ENCODE measurements at regions not wholly inside any gene's neighbourhood (a gene's known extent, or its start where the extent isn't known, plus 50 kb on each side); places are given as distances from the start of the nearest gene placed in this dataset.

GRCh38 chr2:16248571-16249105 is 308.3 kb downstream of the MYCN start:
- Histone ChIP-seq H3K9me2 (replicated peaks; ENCODE audit: low read depth, low read length) (no peaks in the 10 kb centered on the region), H3F3A (ENCODE audit: low read depth) (no peaks in the 10 kb centered on the region), H3K79me2 (ENCODE audit: insufficient read depth, low read length) (no peaks in the 10 kb centered on the region), H3K27me3 (ENCODE audit: insufficient read depth, low read length, poor library complexity, severe bottlenecking) (no peaks in the 10 kb centered on the region), H3K9ac (ENCODE audit: low read depth, low read length, poor library complexity, severe bottlenecking) (no peak overlapping the region), H3K4me1 (ENCODE audit: insufficient read depth, low read length, poor library complexity, severe bottlenecking) (no peaks in the 10 kb centered on the region), H3K9me3 (ENCODE audit: insufficient read depth, low read depth, low read length) (no peaks in the 10 kb centered on the region), H3K4me2 (ENCODE audit: low read depth, low read length, poor library complexity, severe bottlenecking) (no peak overlapping the region), H3K36me3 (ENCODE audit: insufficient read depth, low read length) (no peaks in the 10 kb centered on the region), H4K20me1 (ENCODE audit: insufficient read depth, low read length, poor library complexity, severe bottlenecking) (no peaks in the 10 kb centered on the region), H3K4me3 (ENCODE audit: low read length, poor library complexity, severe bottlenecking) (no peak overlapping the region), H2AFZ (ENCODE audit: low read length) (no peak overlapping the region)
- TF ChIP-seq CTCF (conservative IDR thresholded peaks at IDR 0.05; ENCODE audit: low read length) (no peak), EZH2phosphoT487 (IDR thresholded peaks at IDR 0.05; ENCODE audit: borderline replicate concordance) (no peak)

- no peak overlapping the region for H3K4me3 ChIP-seq (ENCODE audit: low read length, poor library complexity, severe bottlenecking)
- no peaks in the 10 kb centered on the region for H3K36me3 ChIP-seq (ENCODE audit: insufficient read depth, low read length)
- TF ChIP-seq CTCF (conservative IDR thresholded peaks at IDR 0.05; ENCODE audit: low read length) (no peak), EZH2phosphoT487 (IDR thresholded peaks at IDR 0.05; ENCODE audit: borderline replicate concordance) (no peak)
- H3K27me3 ChIP-seq (ENCODE audit: insufficient read depth, low read length, poor library complexity, severe bottlenecking), result no peaks in the 10 kb centered on the region
- no peaks in the 10 kb centered on the region for H3K79me2 ChIP-seq (ENCODE audit: insufficient read depth, low read length)
- H3K9me3 ChIP-seq (ENCODE audit: insufficient read depth, low read depth, low read length), result no peaks in the 10 kb centered on the region
- H2AFZ ChIP-seq (ENCODE audit: low read length), result no peak overlapping the region
- H3K9me2 ChIP-seq (replicated peaks; ENCODE audit: low read depth, low read length), result no peaks in the 10 kb centered on the region
- H4K20me1 ChIP-seq (ENCODE audit: insufficient read depth, low read length, poor library complexity, severe bottlenecking), result no peaks in the 10 kb centered on the region
- no peaks in the 10 kb centered on the region for H3K4me1 ChIP-seq (ENCODE audit: insufficient read depth, low read length, poor library complexity, severe bottlenecking)
- H3F3A ChIP-seq (ENCODE audit: low read depth), result no peaks in the 10 kb centered on the region
- no peak overlapping the region for H3K9ac ChIP-seq (ENCODE audit: low read depth, low read length, poor library complexity, severe bottlenecking)
- H3K4me2 ChIP-seq (ENCODE audit: low read depth, low read length, poor library complexity, severe bottlenecking), result no peak overlapping the region
Measured at GRCh38 chr2:16247326-16248122, 307.2 kb downstream of the MYCN start.

- H4K20me1 ChIP-seq (ENCODE audit: insufficient read depth, low read length, poor library complexity, severe bottlenecking), result no peaks in the 10 kb centered on the region
- H3K4me2 ChIP-seq (ENCODE audit: low read depth, low read length, poor library complexity, severe bottlenecking), result no peak overlapping the region
- H3K4me3 ChIP-seq (ENCODE audit: low read length, poor library complexity, severe bottlenecking), result no peak overlapping the region
- no peaks in the 10 kb centered on the region for H3K79me2 ChIP-seq (ENCODE audit: insufficient read depth, low read length)
- H3K4me1 ChIP-seq (ENCODE audit: insufficient read depth, low read length, poor library complexity, severe bottlenecking), result no peaks in the 10 kb centered on the region
- H3K36me3 ChIP-seq (ENCODE audit: insufficient read depth, low read length), result no peaks in the 10 kb centered on the region
- no peaks in the 10 kb centered on the region for H3K27me3 ChIP-seq (ENCODE audit: insufficient read depth, low read length, poor library complexity, severe bottlenecking)
- H3F3A ChIP-seq (ENCODE audit: low read depth), result no peaks in the 10 kb centered on the region
- no peak for TF ChIP-seq EZH2phosphoT487 (IDR thresholded peaks at IDR 0.05; ENCODE audit: borderline replicate concordance)
- no peak for TF ChIP-seq CTCF (conservative IDR thresholded peaks at IDR 0.05; ENCODE audit: low read length)
- no peaks in the 10 kb centered on the region for H3K9me3 ChIP-seq (ENCODE audit: insufficient read depth, low read depth, low read length)
- H2AFZ ChIP-seq (ENCODE audit: low read length), result no peak overlapping the region
- no peaks in the 10 kb centered on the region for H3K9me2 ChIP-seq (replicated peaks; ENCODE audit: low read depth, low read length)
- no peak overlapping the region for H3K9ac ChIP-seq (ENCODE audit: low read depth, low read length, poor library complexity, severe bottlenecking)
Measured at GRCh38 chr2:16246911-16247310, 306.6 kb downstream of the MYCN start.
